Activated T-helper 1 cell treated with anti-CD3 and anti-CD28 coated beads, Interleukin-2, amount 50 U/mL, for 16 hours (primary cell): ENCODE measurements at regions not wholly inside any gene's neighbourhood (a gene's known extent, or its start where the extent isn't known, plus 50 kb on each side); places are given as distances from the start of the nearest gene placed in this dataset.
"Not testable (repeated sequence)": the region's sequence is repeated elsewhere in the genome, so short reads cannot be mapped to it uniquely, and the experiment has no call there.

Experiments used
- DNase-seq, 2 donors: peaks; one replicate each; pipeline ENCODE4 v3.0.0-alpha.2; 2020; ENCODE audit warnings: low read depth in 1 of 2, low spot score in 1 of 2

DNA sequence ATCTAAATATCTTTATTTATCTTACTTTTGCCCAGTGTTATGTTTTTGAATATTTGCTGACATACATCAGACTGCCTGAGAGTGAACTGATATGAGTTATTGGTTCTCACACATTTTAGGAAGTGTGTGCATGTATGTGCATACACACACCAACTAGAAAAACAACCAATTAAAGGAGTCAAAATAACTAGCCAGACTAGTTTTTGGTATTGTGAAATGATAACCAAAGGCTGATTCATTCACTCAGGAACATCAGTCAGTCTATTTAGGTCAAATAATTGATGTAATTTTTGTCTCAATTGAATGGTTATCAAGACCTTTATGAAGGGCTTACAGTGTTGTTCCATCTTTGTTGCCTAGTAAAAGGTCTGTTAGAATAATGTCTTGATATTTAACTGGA, 369.3 kb upstream of the VRK2 start:
- DNase-seq: no peak

DNA sequence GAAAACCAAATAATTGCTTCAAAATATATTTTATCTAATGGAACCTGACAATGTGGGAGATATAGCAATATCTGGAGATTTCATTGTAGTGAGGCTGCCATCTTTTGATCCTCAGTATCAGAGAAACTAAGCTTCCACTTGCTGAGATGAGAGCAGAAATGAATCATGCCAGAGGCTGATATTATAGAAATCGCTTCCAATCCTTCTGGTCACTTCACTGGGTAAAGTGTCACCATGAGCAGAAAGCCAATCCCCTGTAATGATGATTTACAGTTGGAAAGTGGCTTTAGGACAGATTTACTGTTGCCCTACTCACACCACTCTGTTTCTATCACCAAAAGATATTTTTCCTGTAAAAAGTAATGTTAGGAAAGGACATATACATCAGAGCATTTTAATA, 365.0 kb upstream of the VRK2 start:
- no peak for DNase-seq

GRCh38 chr2:57685032-57685431, 361.6 kb upstream of the VRK2 start:
- DNase-seq: no peak

GRCh38 chr2:57692395-57692794, 354.2 kb upstream of the VRK2 start:
- no peak for DNase-seq

DNA sequence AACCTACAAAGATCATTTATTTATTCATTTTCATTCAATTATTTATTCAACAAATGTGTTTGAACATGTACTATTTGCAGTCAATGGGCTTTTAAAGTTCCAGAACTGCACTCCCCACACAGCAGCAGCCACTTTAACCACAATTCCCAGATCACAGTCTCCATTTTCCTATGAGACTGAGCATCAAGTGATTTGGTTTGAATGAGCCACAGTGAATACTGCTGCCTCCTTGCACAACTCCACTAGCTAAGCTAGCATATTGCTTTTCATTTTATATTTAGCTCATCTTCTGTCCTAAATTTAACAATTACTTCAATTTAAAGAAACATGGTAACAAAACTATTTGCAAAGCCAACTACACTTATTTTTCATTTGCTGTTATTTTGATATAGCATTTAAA, 353.4 kb upstream of the VRK2 start:
- DNase-seq: no peak

GRCh38 chr2:57693965-57694364, 352.6 kb upstream of the VRK2 start:
- no peak for DNase-seq

GRCh38 chr2:57696016-57696415, 350.6 kb upstream of the VRK2 start:
- no peak for DNase-seq

DNA sequence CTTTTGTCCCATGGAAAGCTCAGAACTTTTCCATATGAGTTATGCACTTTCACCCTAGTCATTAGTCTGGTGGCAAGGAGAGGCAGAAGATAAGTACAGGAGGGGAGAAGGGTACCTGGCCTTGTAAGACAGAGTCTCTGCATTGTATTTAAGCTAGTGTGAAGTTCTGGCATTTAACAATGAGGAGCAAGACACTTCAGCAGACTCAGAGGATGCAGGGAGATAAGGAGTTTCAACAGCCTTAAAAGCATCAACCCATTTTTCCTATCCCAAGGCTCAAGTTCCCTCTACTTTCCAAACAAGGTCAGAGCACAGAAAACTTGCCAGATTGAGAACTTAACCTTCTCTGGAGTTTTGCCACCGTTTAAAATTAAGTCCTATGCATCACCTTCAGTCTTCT, 348.2 kb upstream of the VRK2 start:
- no peak for DNase-seq

GRCh38 chr2:57698935-57699449, 347.6 kb upstream of the VRK2 start:
- DNase-seq: no peak

GRCh38 chr2:57701391-57701791, 345.2 kb upstream of the VRK2 start:
- DNase-seq: no peak

GRCh38 chr2:57703407-57703806, 343.2 kb upstream of the VRK2 start:
- DNase-seq: no peak

GRCh38 chr2:57707794-57708193, 338.8 kb upstream of the VRK2 start:
- DNase-seq: not testable (repeated sequence)

DNA sequence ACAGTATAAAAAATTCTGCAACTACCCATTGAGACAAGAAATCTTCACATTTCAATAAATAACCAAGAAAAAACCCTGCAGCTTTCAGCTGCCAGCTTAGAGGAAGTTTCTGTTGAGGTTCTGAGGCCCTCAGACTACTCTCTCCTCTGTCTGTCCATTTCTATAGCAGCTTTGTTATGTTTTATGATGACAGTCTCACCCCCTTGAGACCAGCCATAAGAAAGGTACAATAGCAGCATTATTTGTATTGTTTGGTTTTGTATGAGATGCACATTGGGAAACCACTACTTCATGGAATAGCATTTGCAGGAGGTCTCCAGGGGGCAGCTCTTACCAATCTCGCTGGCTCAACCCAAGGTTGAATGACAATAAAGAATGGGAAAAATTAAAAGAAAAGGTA, 334.6 kb upstream of the VRK2 start:
- no peak for DNase-seq

DNA sequence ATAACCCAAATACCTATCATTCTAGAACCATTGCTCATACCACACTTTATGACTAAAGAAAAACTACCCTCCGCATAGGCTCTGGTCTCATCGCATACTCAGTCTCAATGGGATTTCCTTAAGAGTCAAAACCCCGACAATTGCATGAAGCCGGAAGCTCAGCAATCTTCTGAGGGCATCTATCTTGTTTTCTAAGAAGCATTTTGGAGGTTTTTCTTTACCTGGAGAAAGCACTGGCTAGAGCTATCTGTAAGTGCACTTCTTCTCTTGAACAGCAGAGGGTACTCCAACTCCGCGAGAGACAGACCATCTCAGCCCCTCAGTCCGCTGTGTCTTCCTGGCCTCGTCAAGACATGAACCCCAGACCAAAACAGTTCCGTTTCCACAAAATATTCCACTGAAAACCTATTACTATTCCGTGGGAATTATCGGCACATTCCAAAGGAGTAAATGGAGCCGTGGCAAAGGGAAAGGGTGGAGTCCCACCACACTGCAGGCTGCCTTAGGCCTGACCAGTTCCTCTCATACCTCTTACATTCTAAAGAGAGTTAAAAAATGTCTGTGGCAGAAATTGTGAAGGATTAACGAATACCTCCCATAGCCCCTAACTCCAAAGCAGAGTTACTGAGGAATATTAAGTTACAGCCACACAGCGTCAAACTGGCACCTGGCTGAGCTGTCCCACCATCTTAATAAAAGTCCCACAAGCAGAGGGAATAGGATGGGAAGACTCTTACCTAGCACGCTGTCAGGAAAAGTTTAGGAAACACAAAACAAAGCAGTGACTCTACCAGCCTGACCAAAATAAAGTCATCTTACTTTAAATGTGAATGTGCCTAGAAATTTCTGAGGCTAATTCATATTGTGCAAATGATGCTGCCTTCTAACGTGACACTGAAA, 325.6 kb upstream of the VRK2 start:
- no peak for DNase-seq

- DNase-seq: no peak
These were observed 321.2 kb upstream of the VRK2 start for GRCh38 chr2:57725337-57725947.

- no peak for DNase-seq
These were observed 320.3 kb upstream of the VRK2 start for GRCh38 chr2:57726294-57726693.

DNA sequence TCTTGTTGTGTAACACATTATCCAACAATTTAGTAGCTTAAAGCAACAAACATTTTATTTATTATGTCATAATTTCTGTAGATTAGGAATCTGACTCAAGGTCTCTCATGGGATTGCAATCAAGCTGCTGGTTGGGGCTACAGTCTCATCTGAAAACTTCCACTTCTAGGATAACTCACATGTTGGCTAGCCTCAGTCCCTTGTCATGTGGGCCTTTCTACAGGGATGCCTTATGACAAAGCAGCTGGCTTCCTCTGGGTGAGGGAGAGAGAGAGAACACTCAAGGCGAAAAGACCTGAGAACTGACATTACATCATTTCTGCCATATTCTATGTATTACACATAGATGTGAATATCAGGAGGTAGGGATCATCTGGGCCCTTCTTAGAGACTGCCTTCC, 317.9 kb upstream of the VRK2 start:
- no peak for DNase-seq

DNA sequence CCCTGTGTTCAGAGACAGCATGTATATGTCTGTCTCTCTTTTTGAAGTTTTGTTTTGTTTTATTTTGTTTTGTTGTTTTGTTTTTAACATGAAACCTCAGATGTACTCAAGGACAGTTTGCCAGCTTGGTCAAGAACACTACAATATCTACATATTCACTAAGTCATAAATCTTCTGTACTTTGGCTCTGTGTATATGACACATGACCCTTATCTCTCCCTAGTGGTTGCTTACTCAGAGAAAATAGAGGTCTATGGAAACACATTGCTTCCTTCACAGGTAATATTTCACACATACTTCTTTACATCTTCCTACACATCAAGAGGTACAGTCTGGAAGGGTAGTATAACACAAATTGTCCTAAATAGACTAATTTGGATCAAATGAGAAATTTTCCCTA, 312.6 kb upstream of the VRK2 start:
- DNase-seq: no peak

- no peak for DNase-seq
These were observed 305.7 kb upstream of the VRK2 start for GRCh38 chr2:57740891-57741290.

GRCh38 chr2:57753636-57754035, 293.0 kb upstream of the VRK2 start:
- no peak for DNase-seq

DNA sequence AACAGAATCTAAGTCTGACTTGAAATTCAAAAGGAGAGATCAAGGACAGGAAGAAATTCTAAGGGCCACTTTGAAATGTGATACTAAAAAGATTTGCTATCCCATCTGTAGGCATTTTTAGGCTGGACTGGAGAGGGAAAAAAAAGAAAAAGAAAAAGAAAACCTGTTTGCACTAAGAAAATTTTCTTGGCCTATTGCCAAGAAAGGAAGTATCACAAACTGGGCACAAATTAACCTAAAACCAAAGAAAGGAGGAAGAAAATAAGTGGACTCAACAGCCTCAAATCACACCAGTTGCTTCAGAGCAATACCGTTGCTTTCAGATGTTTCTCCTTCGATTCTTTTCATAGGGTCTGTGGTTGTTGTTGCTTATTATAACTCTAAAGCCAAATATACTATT, 287.9 kb upstream of the VRK2 start:
- no peak for DNase-seq

DNA sequence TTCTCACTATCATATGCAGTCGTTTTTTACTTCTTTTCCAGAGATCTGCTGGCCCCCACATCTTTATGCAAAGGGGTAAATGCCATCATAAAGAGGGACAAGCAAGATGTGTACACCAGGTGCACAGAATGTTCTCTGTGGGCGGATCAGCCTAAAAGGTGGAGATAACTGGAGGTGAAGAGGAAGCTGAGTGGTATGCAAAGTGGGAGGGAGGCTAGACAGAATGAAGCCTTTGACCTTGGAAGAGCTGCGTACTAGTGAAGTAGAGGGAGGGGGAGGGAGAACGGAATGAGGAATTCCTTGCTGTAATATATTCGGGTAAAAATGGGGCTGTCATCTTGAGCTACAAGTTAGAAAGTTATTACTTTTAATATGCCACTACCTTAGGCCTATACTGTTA, 287.5 kb upstream of the VRK2 start:
- DNase-seq: no peak
